CD14-positive monocyte (primary cell): ENCODE measurements at regions not wholly inside any gene's neighbourhood (a gene's known extent, or its start where the extent isn't known, plus 50 kb on each side); places are given as distances from the start of the nearest gene placed in this dataset.

ENCODE experiments used
- DNase-seq, 3 donors: peaks; one replicate each; pipeline ENCODE4 v3.0.0-alpha.2; 2011 to 2022
- H2AFZ ChIP-seq: 2 replicates; pipeline ENCODE4 v1.6.0; 2012; ENCODE audit warnings: mild to moderate bottlenecking, low read depth, low read length, inconsistent platforms; ENCODE audit not compliant: insufficient read depth, poor library complexity, severe bottlenecking
- H3K27ac ChIP-seq, 2 donors: 1 replicate in 1 of 2; 2 replicates in 1 of 2; pipeline ENCODE4 v1.5.1; 2012 to 2013; ENCODE audit warnings: low read length in 2 of 2, control low read depth in 1 of 2, inconsistent platforms in 1 of 2, low read depth in 1 of 2, mild to moderate bottlenecking in 1 of 2
- H3K27me3 ChIP-seq, 2 donors: one replicate each; pipeline versions ENCODE4 v1.6.0 to v1.6.1; 2011 to 2013; ENCODE audit warnings: low read length in 2 of 2; ENCODE audit not compliant: control insufficient read depth in 2 of 2, insufficient read depth in 2 of 2
- H3K36me3 ChIP-seq, 2 donors: replicated peaks in 1 of 2; 1 replicate in 1 of 2; 2 replicates in 1 of 2; pipeline versions ENCODE4 v1.5.1 to v1.6.1; 2012 to 2013; ENCODE audit warnings: low read length in 2 of 2, control low read depth in 1 of 2, inconsistent platforms in 1 of 2, mild to moderate bottlenecking in 1 of 2; ENCODE audit not compliant: insufficient read depth in 2 of 2, control insufficient read depth in 1 of 2
- H3K4me1 ChIP-seq, 2 donors: 1 replicate in 1 of 2; 2 replicates in 1 of 2; pipeline versions ENCODE4 v1.5.1 to v1.6.1; 2012 to 2013; ENCODE audit warnings: low read length in 2 of 2, control low read depth in 1 of 2, inconsistent platforms in 1 of 2, mild to moderate bottlenecking in 1 of 2, moderate library complexity in 1 of 2; ENCODE audit not compliant: insufficient read depth in 2 of 2, control insufficient read depth in 1 of 2
- H3K4me2 ChIP-seq: replicated peaks from 2 replicates; pipeline ENCODE3; 2012; ENCODE audit warnings: low read length, moderate library complexity, mild to moderate bottlenecking; ENCODE audit not compliant: poor library complexity, severe bottlenecking; ENCODE audit errors: extremely low read depth
- H3K4me3 ChIP-seq, 3 experiments: fragments of 200-600 bp in 1 of 3; sonication (generic) in 1 of 3; replicated peaks in 1 of 3; 1 replicate in 2 of 3; 2 replicates in 1 of 3; pipeline ENCODE4 v1.5.1; 2011 to 2013; ENCODE audit warnings: low read length in 3 of 3, mild to moderate bottlenecking in 3 of 3, control low read depth in 2 of 3, low read depth in 2 of 3, inconsistent platforms in 1 of 3, moderate library complexity in 1 of 3
- H3K79me2 ChIP-seq: 2 replicates; pipeline ENCODE4 v1.6.0; 2012; ENCODE audit warnings: mild to moderate bottlenecking, control low read depth, inconsistent platforms, low read length, moderate library complexity; ENCODE audit not compliant: insufficient read depth
- H3K9ac ChIP-seq: 2 replicates; pipeline ENCODE4 v1.6.0; 2017; ENCODE audit warnings: low read length, mild to moderate bottlenecking; ENCODE audit not compliant: insufficient read depth, poor library complexity, severe bottlenecking
- H3K9me3 ChIP-seq, 2 donors: replicated peaks in 1 of 2; 1 replicate in 1 of 2; 2 replicates in 1 of 2; pipeline versions ENCODE4 v1.5.1 to v1.6.1; 2012 to 2013; ENCODE audit warnings: low read length in 2 of 2, control low read depth in 1 of 2; ENCODE audit not compliant: control insufficient read depth in 1 of 2, insufficient read depth in 1 of 2
- H4K20me1 ChIP-seq: 2 replicates; pipeline ENCODE4 v1.6.0; 2012; ENCODE audit warnings: mild to moderate bottlenecking, low read length, control low read depth, moderate library complexity; ENCODE audit not compliant: insufficient read depth
- H3K27ac Mint-ChIP-seq, 7 donors: one replicate each; pipeline ENCODE4 v1.8.0; 2020; ENCODE audit warnings: mild to moderate bottlenecking in 7 of 7, mixed read lengths in 7 of 7, moderate library complexity in 6 of 7, inconsistent platforms in 2 of 7
- H3K27me3 Mint-ChIP-seq, 3 donors: one replicate each; pipeline ENCODE4 v1.8.0; 2021 to 2022; ENCODE audit warnings: low read depth in 3 of 3, mild to moderate bottlenecking in 3 of 3, mixed read lengths in 3 of 3, moderate library complexity in 3 of 3, inconsistent platforms in 1 of 3
- H3K36me3 Mint-ChIP-seq, 2 donors: one replicate each; pipeline ENCODE4 v1.8.0; 2020; ENCODE audit warnings: mixed read lengths in 2 of 2, inconsistent platforms in 1 of 2, mild to moderate bottlenecking in 1 of 2
- H3K4me1 Mint-ChIP-seq: one replicate; pipeline ENCODE4 v1.8.0; 2020; ENCODE audit warnings: mild to moderate bottlenecking, mixed read lengths
- H3K4me3 Mint-ChIP-seq, 2 donors: one replicate each; pipeline ENCODE4 v1.8.0; 2020; ENCODE audit warnings: mild to moderate bottlenecking in 2 of 2, mixed read lengths in 2 of 2, moderate library complexity in 1 of 2
- H3K9me3 Mint-ChIP-seq, 7 donors: one replicate each; pipeline ENCODE4 v1.8.0; 2020 to 2022; ENCODE audit warnings: mixed read lengths in 7 of 7, mild to moderate bottlenecking in 6 of 7, moderate library complexity in 6 of 7, inconsistent platforms in 2 of 7
- WGBS: methylation state at CpG from one replicate; pipeline ENCODE4 v1.1.5; 2013; ENCODE audit warnings: missing lambda C conversion rate; ENCODE audit not compliant: insufficient coverage; 5-methylcytosine and 5-hydroxymethylcytosine counted together
- intact Hi-C, 2 donors: fragments of 100-400 bp; cut with micrococcal nuclease; formaldehyde crosslinking; loops; one replicate each; pipeline versions ENCODE4 v1.15.0 to v1.15.1; 2023
- TF ChIP-seq, protein P1 (sequence below): fragments of 200-600 bp; IDR thresholded peaks from one replicate; pipeline ENCODE4 v1.8.0; 2022; ENCODE audit warnings: antibody characterized with exemption, mild to moderate bottlenecking

DNA sequence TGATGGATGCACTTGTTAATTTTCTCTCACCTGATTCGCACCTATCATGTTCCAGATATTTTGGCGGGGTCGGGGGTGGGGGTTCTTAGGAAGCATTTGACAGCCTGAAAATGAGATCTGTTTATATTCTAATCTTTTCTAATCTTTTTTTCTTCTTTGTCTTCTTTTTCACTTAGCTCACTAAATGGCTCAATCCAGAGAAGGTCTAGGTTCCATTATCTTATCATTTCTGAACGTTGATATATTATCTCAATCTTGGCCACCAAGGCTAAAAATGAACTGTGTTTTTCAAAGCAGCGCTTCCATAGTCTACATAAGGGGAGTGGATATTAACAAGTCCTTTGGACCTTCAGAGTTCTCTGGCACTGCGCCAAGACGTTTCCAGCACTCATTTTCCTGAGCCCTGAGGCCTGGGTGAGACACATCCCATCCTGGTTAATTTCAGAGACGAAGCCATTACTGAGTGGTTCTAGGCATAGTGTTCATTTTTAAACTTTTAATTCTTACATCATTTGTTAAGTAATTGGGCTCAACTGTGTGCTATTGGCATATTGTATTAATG is 229.0 kb downstream of the SOX11 start:
- Histone ChIP-seq H3K9me3 (peaks cover 0 to 7% of the 10 kb centered on the region in 2 donors), H3K36me3 (no peaks in the 10 kb centered on the region), H4K20me1 (no peaks in the 10 kb centered on the region), H3K9ac (no peak overlapping the region), H3K4me2 (no peak overlapping the region), H3K4me1 (no peaks in the 10 kb centered on the region), H3K79me2 (no peaks in the 10 kb centered on the region), H3K27ac (no peak overlapping the region), H3K4me3 (no peak overlapping the region), H3K27me3 (no peaks in the 10 kb centered on the region), H2AFZ (no peak overlapping the region)
- Mint-ChIP-seq H3K36me3 (no peaks in the 10 kb centered on the region), H3K27me3 (no peaks in the 10 kb centered on the region), H3K4me3 (no peak overlapping the region), H3K9me3 (peaks cover 0 to 10% (median 5%) of the 10 kb centered on the region in 7 donors), H3K4me1 (no peaks in the 10 kb centered on the region), H3K27ac (no peak overlapping the region)
- WGBS: no CpG with 5 or more reads among the region's 8 CpGs
- DNase-seq: no peak
- TF ChIP-seq, protein P1, sequence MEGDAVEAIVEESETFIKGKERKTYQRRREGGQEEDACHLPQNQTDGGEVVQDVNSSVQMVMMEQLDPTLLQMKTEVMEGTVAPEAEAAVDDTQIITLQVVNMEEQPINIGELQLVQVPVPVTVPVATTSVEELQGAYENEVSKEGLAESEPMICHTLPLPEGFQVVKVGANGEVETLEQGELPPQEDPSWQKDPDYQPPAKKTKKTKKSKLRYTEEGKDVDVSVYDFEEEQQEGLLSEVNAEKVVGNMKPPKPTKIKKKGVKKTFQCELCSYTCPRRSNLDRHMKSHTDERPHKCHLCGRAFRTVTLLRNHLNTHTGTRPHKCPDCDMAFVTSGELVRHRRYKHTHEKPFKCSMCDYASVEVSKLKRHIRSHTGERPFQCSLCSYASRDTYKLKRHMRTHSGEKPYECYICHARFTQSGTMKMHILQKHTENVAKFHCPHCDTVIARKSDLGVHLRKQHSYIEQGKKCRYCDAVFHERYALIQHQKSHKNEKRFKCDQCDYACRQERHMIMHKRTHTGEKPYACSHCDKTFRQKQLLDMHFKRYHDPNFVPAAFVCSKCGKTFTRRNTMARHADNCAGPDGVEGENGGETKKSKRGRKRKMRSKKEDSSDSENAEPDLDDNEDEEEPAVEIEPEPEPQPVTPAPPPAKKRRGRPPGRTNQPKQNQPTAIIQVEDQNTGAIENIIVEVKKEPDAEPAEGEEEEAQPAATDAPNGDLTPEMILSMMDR: no peak
- intact Hi-C loops: no loop called here

DNA sequence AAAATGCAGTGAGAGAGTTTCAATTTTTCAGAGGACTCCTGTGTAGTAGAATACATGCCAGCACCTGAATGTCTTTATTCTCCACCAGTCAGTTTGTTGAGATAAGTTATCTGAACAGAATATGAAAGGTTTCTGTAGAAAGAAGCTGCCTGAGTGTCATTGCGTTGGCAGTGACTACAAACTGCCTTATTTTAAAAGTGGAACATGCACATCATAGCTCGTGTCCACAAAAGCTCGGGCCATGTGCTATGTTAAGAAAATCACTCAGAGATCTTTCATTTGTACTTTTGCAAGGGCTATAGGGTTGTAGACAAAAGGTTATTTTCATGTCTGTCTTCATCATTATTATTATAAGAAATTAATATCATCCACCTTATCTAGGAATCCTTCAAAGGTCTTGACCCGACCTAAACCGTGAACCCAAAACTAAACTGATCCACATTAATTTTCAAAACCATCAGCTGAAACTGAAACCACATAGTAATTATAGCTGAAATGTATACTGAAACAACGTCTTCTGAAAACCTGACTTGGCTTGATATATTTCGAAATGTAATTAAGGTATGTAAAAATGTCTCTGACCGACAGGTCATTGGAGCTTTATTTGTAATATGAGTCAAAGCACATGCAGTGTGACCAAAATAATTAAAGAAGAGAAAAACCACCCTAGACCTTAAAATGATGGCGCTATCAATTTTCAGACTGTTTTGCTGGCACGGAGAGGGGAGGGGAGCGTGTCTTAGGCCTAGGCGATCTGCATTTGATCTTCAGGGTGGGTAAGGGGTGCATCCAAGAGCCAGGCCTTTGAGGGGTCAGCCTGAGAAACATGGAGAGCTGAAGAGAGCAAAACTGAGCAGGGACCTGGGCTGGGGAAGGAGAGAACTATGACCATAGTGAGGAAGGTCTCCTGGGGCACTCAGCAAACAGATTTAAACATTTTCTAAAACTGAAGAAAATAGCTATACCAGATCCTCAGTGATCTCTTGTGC is 232.1 kb downstream of the SOX11 start:
- Histone ChIP-seq H3K27me3 (no peaks in the 10 kb centered on the region), H3K4me1 (no peaks in the 10 kb centered on the region), H4K20me1 (no peaks in the 10 kb centered on the region), H3K4me3 (no peak overlapping the region), H3K9me3 (peaks cover 0 to 7% of the 10 kb centered on the region in 2 donors), H3K36me3 (no peaks in the 10 kb centered on the region), H3K27ac (no peak overlapping the region), H2AFZ (no peak overlapping the region), H3K79me2 (no peaks in the 10 kb centered on the region), H3K9ac (no peak overlapping the region), H3K4me2 (no peak overlapping the region)
- intact Hi-C loops: no loop called here
- DNase-seq: no peak
- TF ChIP-seq, protein P1: no peak
- peaks cover 0 to 15% (median 5%) of the 10 kb centered on the region in 7 donors for H3K9me3 Mint-ChIP-seq
- no peaks in the 10 kb centered on the region for H3K27me3 Mint-ChIP-seq
- H3K4me3 Mint-ChIP-seq: no peak overlapping the region
- H3K36me3 Mint-ChIP-seq: no peaks in the 10 kb centered on the region
- H3K27ac Mint-ChIP-seq: no peak overlapping the region
- H3K4me1 Mint-ChIP-seq: no peaks in the 10 kb centered on the region
- 89% methylated on average over 3 of the region's 12 CpGs for WGBS
